ENCODE measurements at regions not wholly inside any gene's neighbourhood (a gene's known extent, or its start where the extent isn't known, plus 50 kb on each side); places are given as distances from the start of the nearest gene placed in this dataset.

GRCh38 chr22:22407061-22407460 is 101.5 kb downstream of the ZNF280B start:
- Mint-ChIP-seq H3K36me3 (no peaks in the 10 kb centered on the region), H3K9me3 (no peaks in the 10 kb centered on the region), H3K27me3 (ENCODE audit: low read depth) (peaks cover 100% of the 10 kb centered on the region), H3K4me1 (no peaks in the 10 kb centered on the region), H3K27ac (no peak overlapping the region), H3K4me3 (no peak overlapping the region)
- ATAC-seq (no peak), DNase-seq (ENCODE audit: low spot score) (no peak)
- TF ChIP-seq ZNF219 (CRISPR knock-in tag; IDR thresholded peaks at IDR 0.05; ENCODE audit: borderline replicate concordance) (no peak), ERG (CRISPR knock-in tag; IDR thresholded peaks at IDR 0.05) (no peak), ZSCAN18 (CRISPR knock-in tag; IDR thresholded peaks at IDR 0.05) (no peak), PREB (CRISPR knock-in tag; IDR thresholded peaks at IDR 0.05; ENCODE audit: borderline replicate concordance) (no peak), KAT7 (CRISPR knock-in tag; IDR thresholded peaks at IDR 0.05; ENCODE audit: borderline replicate concordance) (no peak), ZMAT4 (CRISPR knock-in tag; IDR thresholded peaks at IDR 0.05) (no peak), USF1 (CRISPR knock-in tag; IDR thresholded peaks at IDR 0.05) (no peak), SMAD4 (CRISPR knock-in tag; IDR thresholded peaks at IDR 0.05) (no peak)
- ChIA-PET POLR2A (interaction anchor here (0.6 kb wide), 1 partner anchor 189 kb away, joined by 4 read pairs; no protein-coding TSS in a partner anchor), CTCF (interaction anchor here (1.1 to 1.5 kb wide), 3 partner anchors 16 to 64 kb away, joined by 3 to 6 read pairs (median 4); no protein-coding TSS in a partner anchor)

GRCh38 chr22:22408269-22408668 is 100.3 kb downstream of the ZNF280B start:
- Mint-ChIP-seq H3K36me3 (no peaks in the 10 kb centered on the region), H3K27me3 (ENCODE audit: low read depth) (peaks cover 100% of the 10 kb centered on the region), H3K27ac (no peak overlapping the region), H3K9me3 (no peaks in the 10 kb centered on the region), H3K4me3 (no peak overlapping the region), H3K4me1 (no peaks in the 10 kb centered on the region)
- no peak for DNase-seq (ENCODE audit: low spot score)
- ChIA-PET POLR2A (no interaction called here), CTCF (interaction anchor here (1.8 kb wide), 1 partner anchor 14 kb away, joined by 12 read pairs; no protein-coding TSS in a partner anchor)
- no peak for ATAC-seq
- TF ChIP-seq ZBTB21 (CRISPR knock-in tag; IDR thresholded peaks at IDR 0.05; ENCODE audit: borderline replicate concordance) (no peak), ETV6 (CRISPR knock-in tag; IDR thresholded peaks at IDR 0.05) (no peak), USF1 (CRISPR knock-in tag; IDR thresholded peaks at IDR 0.05) (no peak), ZNF532 (CRISPR knock-in tag; IDR thresholded peaks at IDR 0.05; ENCODE audit: borderline replicate concordance) (no peak), ZNF138 (CRISPR knock-in tag; conservative IDR thresholded peaks at IDR 0.05) (no peak), NFATC4 (CRISPR knock-in tag; IDR thresholded peaks at IDR 0.05) (no peak), KAT7 (CRISPR knock-in tag; IDR thresholded peaks at IDR 0.05; ENCODE audit: borderline replicate concordance) (no peak), IRF1 (CRISPR knock-in tag; IDR thresholded peaks at IDR 0.05) (no peak), IRF2 (CRISPR knock-in tag; IDR thresholded peaks at IDR 0.05; ENCODE audit: borderline replicate concordance, low read depth) (no peak), PREB (CRISPR knock-in tag; IDR thresholded peaks at IDR 0.05; ENCODE audit: borderline replicate concordance) (no peak), ZNF512 (CRISPR knock-in tag; IDR thresholded peaks at IDR 0.05; ENCODE audit: borderline replicate concordance) (no peak), FOXK1 (CRISPR knock-in tag; IDR thresholded peaks at IDR 0.05) (no peak), MYBL2 (CRISPR knock-in tag; IDR thresholded peaks at IDR 0.05) (no peak)
